Panc1 (cell line): ENCODE measurements at regions not wholly inside any gene's neighbourhood (a gene's known extent, or its start where the extent isn't known, plus 50 kb on each side); places are given as distances from the start of the nearest gene placed in this dataset.

ENCODE experiments used
- ATAC-seq: fragments of 200-7000 bp; cut with Tn5 transposase; 2 replicates; pipeline ENCODE4 v1.9.1; 2020; ENCODE audit warnings: mild to moderate bottlenecking, moderate library complexity
- BruUV-seq: library from RNA; stranded (reverse); fragments of 400-500 nt; replicated peaks from 2 replicates; lab custom pipeline; 2021; lab: Mats Ljungman, UMichigan
- CTCF ChIA-PET: fragments of 300-600 bp; sonication (Branson Sonifier 250); formaldehyde crosslinking; loops from one replicate; lab custom pipeline; 2022; ENCODE audit warnings: antibody characterized with exemption; lab: Charles Lee
- POLR2A ChIA-PET: fragments of 300-600 bp; sonication (Branson Sonifier 250); formaldehyde crosslinking; loops from one replicate; lab custom pipeline; 2022; ENCODE audit warnings: antibody characterized with exemption; lab: Charles Lee
- DNase-seq: peaks from one replicate; pipeline ENCODE4 v3.0.0-alpha.2; 2010; ENCODE audit warnings: low read depth, low spot score
- H3K27ac ChIP-seq: 2 replicates; pipeline ENCODE4 v1.5.1; 2011; ENCODE audit warnings: mild to moderate bottlenecking, low read length, inconsistent platforms
- H3K27me3 ChIP-seq: fragments of 200-500 bp; sonication (Bioruptor generic); 2 replicates; pipeline ENCODE4 v1.6.0; 2014; ENCODE audit warnings: low read length, inconsistent platforms; ENCODE audit not compliant: control insufficient read depth, insufficient read depth
- H3K36me3 ChIP-seq: fragments of 200-500 bp; sonication (Bioruptor generic); 2 replicates; pipeline ENCODE4 v1.5.1; 2014; ENCODE audit warnings: inconsistent platforms, mild to moderate bottlenecking, low read length, moderate library complexity; ENCODE audit not compliant: control insufficient read depth, insufficient read depth
- H3K4me1 ChIP-seq: 2 replicates; pipeline ENCODE4 v1.5.1; 2011; ENCODE audit warnings: inconsistent platforms, mild to moderate bottlenecking, low read length, moderate library complexity; ENCODE audit not compliant: control insufficient read depth, insufficient read depth
- H3K4me3 ChIP-seq, 2 experiments: 2 replicates each; pipeline ENCODE4 v1.5.1; 2011 to 2012; ENCODE audit warnings: low read depth in 2 of 2, low read length in 2 of 2, mild to moderate bottlenecking in 2 of 2, inconsistent platforms in 1 of 2, moderate library complexity in 1 of 2
- H3K9me3 ChIP-seq: fragments of 200-500 bp; sonication (Bioruptor generic); 2 replicates; pipeline ENCODE4 v1.5.1; 2014; ENCODE audit warnings: low read depth, mild to moderate bottlenecking, inconsistent platforms, low read length, moderate library complexity; ENCODE audit not compliant: control insufficient read depth, insufficient read depth
- POLR2AphosphoS5 ChIP-seq: IDR thresholded peaks from 2 replicates; pipeline ENCODE4 v1.6.1; 2012; ENCODE audit warnings: mild to moderate bottlenecking, low read depth, low read length, moderate library complexity
- SIN3A ChIP-seq: IDR thresholded peaks from 2 replicates; pipeline ENCODE4 v1.6.1; 2012; ENCODE audit warnings: low read depth, mild to moderate bottlenecking, low read length, moderate library complexity, borderline replicate concordance; ENCODE audit not compliant: insufficient read depth
- TCF7L2 ChIP-seq: IDR thresholded peaks from 2 replicates; pipeline ENCODE4 v1.6.1; 2011; ENCODE audit warnings: mild to moderate bottlenecking, low read depth, low read length, inconsistent platforms
- in situ Hi-C: cut with HindIII; loops from 2 replicates; pipeline ENCODE4 v1.10.0; 2016; ENCODE audit warnings: low sequenced_read_pairs, low pct_unique_long_range_greater_than_20kb
- intact Hi-C: fragments of 100-400 bp; cut with micrococcal nuclease; formaldehyde crosslinking; loops from one replicate; pipeline ENCODE4 v1.10.0; 2022; ENCODE audit not compliant: unreplicated experiment
- TF ChIP-seq, protein P1 (sequence below): fragments of 450-650 bp; IDR thresholded peaks from 2 replicates; pipeline ENCODE4 v1.5.1; 2017; ENCODE audit warnings: mild to moderate bottlenecking
- TF ChIP-seq, protein P2 (sequence below), 2 experiments: IDR thresholded peaks; 2 replicates each; pipeline ENCODE4 v1.6.1; 2011 to 2012; ENCODE audit warnings: low read depth in 2 of 2, control low read depth in 1 of 2, low read length in 1 of 2, mild to moderate bottlenecking in 1 of 2, moderate library complexity in 1 of 2; ENCODE audit not compliant: insufficient read depth in 1 of 2

DNA sequence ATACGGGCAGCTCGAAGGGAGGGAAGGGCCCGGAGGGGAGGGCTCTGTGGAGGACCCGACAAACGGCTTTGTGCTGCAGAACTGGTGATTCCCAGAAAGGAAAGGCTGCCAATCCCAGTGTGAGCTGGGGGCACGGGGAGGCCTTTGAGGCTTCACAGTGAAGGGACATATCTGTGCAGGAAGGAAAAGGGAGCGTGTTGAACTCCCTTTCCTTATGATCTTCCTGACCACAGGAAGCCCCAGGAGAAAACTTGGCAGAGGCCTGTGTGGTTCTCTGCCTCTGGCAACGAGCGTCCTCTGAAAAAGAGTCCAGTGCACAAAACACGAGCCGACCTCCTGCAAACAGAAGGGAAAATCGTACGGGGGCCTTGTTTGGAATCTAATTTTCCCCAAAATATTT lies 683.5 kb upstream of the SALL3 start:
- Histone ChIP-seq H3K27ac (no peak overlapping the region), H3K4me3 (no peak overlapping the region), H3K9me3 (no peaks in the 10 kb centered on the region), H3K4me1 (no peaks in the 10 kb centered on the region), H3K27me3 (peaks cover 32% of the 10 kb centered on the region), H3K36me3 (no peaks in the 10 kb centered on the region)
- BruUV-seq: no TSS peak
- in situ Hi-C loops: no loop called here
- TF ChIP-seq POLR2AphosphoS5: no peak
- ATAC-seq (no peak), DNase-seq (no peak)
- ChIA-PET CTCF (no interaction called here), POLR2A (no interaction called here)
- intact Hi-C loops: no loop called here

DNA sequence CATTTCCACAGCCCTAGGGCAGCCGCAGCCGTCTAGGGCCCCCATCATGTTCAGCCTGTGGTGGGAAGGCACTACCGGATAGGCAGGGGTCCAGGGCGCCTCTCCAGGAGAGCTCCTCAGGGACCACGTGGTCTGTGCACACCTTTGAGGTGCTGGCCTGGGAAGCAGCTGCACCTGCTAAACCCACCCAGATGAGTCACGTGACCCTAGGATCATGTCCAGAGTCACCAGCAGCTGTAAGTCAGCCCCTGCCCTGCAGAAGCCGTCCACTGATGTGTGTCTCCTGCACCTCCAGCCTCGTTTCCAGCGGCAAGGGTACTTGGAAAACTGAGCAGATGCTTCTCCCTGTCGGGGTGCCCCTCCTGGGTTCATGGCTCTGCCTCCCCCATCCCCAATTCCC lies 682.6 kb upstream of the SALL3 start:
- in situ Hi-C loops (no loop called here), intact Hi-C loops (no loop called here)
- H3K27ac ChIP-seq: no peak overlapping the region
- no peaks in the 10 kb centered on the region for H3K36me3 ChIP-seq
- no peaks in the 10 kb centered on the region for H3K9me3 ChIP-seq
- no peak for ATAC-seq
- POLR2A ChIA-PET: no interaction called here
- no peak for DNase-seq
- H3K27me3 ChIP-seq: peaks cover 28% of the 10 kb centered on the region
- no TSS peak for BruUV-seq
- TF ChIP-seq, protein P1, sequence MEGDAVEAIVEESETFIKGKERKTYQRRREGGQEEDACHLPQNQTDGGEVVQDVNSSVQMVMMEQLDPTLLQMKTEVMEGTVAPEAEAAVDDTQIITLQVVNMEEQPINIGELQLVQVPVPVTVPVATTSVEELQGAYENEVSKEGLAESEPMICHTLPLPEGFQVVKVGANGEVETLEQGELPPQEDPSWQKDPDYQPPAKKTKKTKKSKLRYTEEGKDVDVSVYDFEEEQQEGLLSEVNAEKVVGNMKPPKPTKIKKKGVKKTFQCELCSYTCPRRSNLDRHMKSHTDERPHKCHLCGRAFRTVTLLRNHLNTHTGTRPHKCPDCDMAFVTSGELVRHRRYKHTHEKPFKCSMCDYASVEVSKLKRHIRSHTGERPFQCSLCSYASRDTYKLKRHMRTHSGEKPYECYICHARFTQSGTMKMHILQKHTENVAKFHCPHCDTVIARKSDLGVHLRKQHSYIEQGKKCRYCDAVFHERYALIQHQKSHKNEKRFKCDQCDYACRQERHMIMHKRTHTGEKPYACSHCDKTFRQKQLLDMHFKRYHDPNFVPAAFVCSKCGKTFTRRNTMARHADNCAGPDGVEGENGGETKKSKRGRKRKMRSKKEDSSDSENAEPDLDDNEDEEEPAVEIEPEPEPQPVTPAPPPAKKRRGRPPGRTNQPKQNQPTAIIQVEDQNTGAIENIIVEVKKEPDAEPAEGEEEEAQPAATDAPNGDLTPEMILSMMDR: no peak
- TF ChIP-seq SIN3A: no peak
- no peak for TF ChIP-seq POLR2AphosphoS5
- H3K4me3 ChIP-seq: no peak overlapping the region
- H3K4me1 ChIP-seq: no peaks in the 10 kb centered on the region
- CTCF ChIA-PET: no interaction called here

DNA sequence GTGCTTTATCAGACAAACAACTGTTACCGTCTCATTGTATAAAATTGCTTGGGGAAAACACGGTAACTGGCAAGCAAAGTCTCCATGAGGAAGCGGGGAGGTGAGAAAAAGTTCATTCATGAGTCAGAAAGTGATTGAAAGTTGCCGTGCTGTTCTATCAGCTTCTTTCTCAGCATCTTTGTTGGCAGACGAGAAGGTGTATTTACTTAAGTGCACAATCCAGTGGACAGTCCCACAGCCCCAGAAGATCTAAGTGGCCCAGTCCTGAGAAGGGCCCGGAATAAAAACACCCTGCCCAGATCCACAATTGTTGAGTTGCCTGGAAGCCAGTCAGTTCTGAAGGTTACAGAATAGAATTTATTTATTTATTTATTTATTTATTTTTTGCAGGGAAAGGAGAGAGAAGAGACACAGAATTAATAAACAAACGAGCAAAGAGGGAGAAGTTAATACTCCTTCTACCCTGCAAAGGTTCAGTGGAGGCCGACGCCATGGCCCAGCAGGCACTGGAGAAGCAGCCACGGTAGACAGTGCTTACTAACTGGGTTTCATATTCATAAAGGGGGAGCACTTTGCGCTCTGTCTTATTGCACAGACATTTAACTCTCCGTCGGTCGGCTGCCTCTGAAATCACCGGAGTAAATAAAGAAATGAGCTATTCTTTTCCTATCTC lies 676.0 kb upstream of the SALL3 start:
- BruUV-seq: no TSS peak
- no peak for TF ChIP-seq SIN3A
- Histone ChIP-seq H3K9me3 (no peaks in the 10 kb centered on the region), H3K27ac (no peak overlapping the region), H3K27me3 (peaks cover 11% of the 10 kb centered on the region; the same call in 1 of the 2 replicates), H3K4me1 (no peaks in the 10 kb centered on the region), H3K4me3 (no peak overlapping the region), H3K36me3 (no peaks in the 10 kb centered on the region)
- in situ Hi-C loops (no loop called here), intact Hi-C loops (no loop called here)
- ChIA-PET POLR2A (no interaction called here), CTCF (interaction anchor here (0.6 kb wide), 1 partner anchor 538 kb away, joined by 6 read pairs; no protein-coding TSS in a partner anchor)
- no peak for ATAC-seq
- no peak for DNase-seq

- no peak overlapping the region for H3K4me3 ChIP-seq
- H3K36me3 ChIP-seq: no peaks in the 10 kb centered on the region
- ATAC-seq: no peak
- ChIA-PET POLR2A (no interaction called here), CTCF (interaction anchor here (0.6 kb wide), 1 partner anchor 539 kb away, joined by 6 read pairs; no protein-coding TSS in a partner anchor)
- TF ChIP-seq, protein P1: no peak
- TF ChIP-seq TCF7L2: no peak
- TF ChIP-seq, protein P2, sequence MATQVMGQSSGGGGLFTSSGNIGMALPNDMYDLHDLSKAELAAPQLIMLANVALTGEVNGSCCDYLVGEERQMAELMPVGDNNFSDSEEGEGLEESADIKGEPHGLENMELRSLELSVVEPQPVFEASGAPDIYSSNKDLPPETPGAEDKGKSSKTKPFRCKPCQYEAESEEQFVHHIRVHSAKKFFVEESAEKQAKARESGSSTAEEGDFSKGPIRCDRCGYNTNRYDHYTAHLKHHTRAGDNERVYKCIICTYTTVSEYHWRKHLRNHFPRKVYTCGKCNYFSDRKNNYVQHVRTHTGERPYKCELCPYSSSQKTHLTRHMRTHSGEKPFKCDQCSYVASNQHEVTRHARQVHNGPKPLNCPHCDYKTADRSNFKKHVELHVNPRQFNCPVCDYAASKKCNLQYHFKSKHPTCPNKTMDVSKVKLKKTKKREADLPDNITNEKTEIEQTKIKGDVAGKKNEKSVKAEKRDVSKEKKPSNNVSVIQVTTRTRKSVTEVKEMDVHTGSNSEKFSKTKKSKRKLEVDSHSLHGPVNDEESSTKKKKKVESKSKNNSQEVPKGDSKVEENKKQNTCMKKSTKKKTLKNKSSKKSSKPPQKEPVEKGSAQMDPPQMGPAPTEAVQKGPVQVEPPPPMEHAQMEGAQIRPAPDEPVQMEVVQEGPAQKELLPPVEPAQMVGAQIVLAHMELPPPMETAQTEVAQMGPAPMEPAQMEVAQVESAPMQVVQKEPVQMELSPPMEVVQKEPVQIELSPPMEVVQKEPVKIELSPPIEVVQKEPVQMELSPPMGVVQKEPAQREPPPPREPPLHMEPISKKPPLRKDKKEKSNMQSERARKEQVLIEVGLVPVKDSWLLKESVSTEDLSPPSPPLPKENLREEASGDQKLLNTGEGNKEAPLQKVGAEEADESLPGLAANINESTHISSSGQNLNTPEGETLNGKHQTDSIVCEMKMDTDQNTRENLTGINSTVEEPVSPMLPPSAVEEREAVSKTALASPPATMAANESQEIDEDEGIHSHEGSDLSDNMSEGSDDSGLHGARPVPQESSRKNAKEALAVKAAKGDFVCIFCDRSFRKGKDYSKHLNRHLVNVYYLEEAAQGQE (IDR thresholded peaks at IDR 0.05; ENCODE audit: insufficient read depth in 1 of 2, low read depth in 2 of 2, low read length in 1 of 2): no peak
- no peak for TF ChIP-seq POLR2AphosphoS5
- TF ChIP-seq SIN3A: no peak
- intact Hi-C loops (no loop called here), in situ Hi-C loops (no loop called here)
- no peaks in the 10 kb centered on the region for H3K9me3 ChIP-seq
- no TSS peak for BruUV-seq
- no peak overlapping the region for H3K27ac ChIP-seq
- H3K27me3 ChIP-seq: peaks cover 11% of the 10 kb centered on the region; the same call in 1 of the 2 replicates
- DNase-seq: no peak
- no peaks in the 10 kb centered on the region for H3K4me1 ChIP-seq
Measured at GRCh38 chr18:78304192-78305164, 675.1 kb upstream of the SALL3 start.
